PC-9 (cell line): ENCODE measurements at regions not wholly inside any gene's neighbourhood (a gene's known extent, or its start where the extent isn't known, plus 50 kb on each side); places are given as distances from the start of the nearest gene placed in this dataset.

Experiments
- CTCF ChIP-seq: fragments of 200-600 bp; sonication (generic); conservative IDR thresholded peaks from 2 replicates; pipeline ENCODE4 v1.6.1; 2017; ENCODE audit warnings: mixed run types, antibody characterized with exemption, mild to moderate bottlenecking, moderate library complexity
- EZH2 ChIP-seq: fragments of 200-600 bp; sonication (generic); IDR thresholded peaks from 2 replicates; pipeline ENCODE4 v1.8.0; 2017; ENCODE audit warnings: antibody characterized with exemption, low read depth

GRCh38 chr2:12895017-12895416 is 178.3 kb downstream of the TRIB2 start:
- TF ChIP-seq CTCF (no peak), EZH2 (no peak)
